Transverse colon (tissue), 4 donors: ENCODE measurements at regions not wholly inside any gene's neighbourhood (a gene's known extent, or its start where the extent isn't known, plus 50 kb on each side); places are given as distances from the start of the nearest gene placed in this dataset.

Experiments
- DNase-seq: peaks from one replicate; pipeline ENCODE4 v3.0.0-alpha.2; 2019
- H3K27ac ChIP-seq, 4 donors: fragments of 200-600 bp; sonication (generic); 2 replicates each; pipeline ENCODE4 v1.5.1; 2016 to 2018; ENCODE audit warnings: inconsistent platforms in 4 of 4
- H3K27me3 ChIP-seq: fragments of 200-600 bp; sonication (generic); 2 replicates; pipeline ENCODE4 v1.5.1; 2017; ENCODE audit warnings: inconsistent platforms
- H3K36me3 ChIP-seq, 4 donors: fragments of 200-600 bp; sonication (generic); 2 replicates each; pipeline ENCODE4 v1.5.1; 2017 to 2019; ENCODE audit warnings: inconsistent platforms in 4 of 4
- H3K4me1 ChIP-seq, 4 donors: fragments of 200-600 bp; sonication (generic); 2 replicates each; pipeline ENCODE4 v1.5.1; 2017 to 2020; ENCODE audit warnings: inconsistent platforms in 4 of 4
- H3K4me3 ChIP-seq, 4 donors: fragments of 200-600 bp; sonication (generic); 1 replicate in 1 of 4; 2 replicates in 3 of 4; pipeline versions ENCODE4 v1.5.1 to v1.6.1; 2017 to 2019; ENCODE audit warnings: inconsistent platforms in 4 of 4
- H3K9me3 ChIP-seq, 2 donors: fragments of 200-600 bp; sonication (generic); 2 replicates each; pipeline ENCODE4 v1.5.1; 2017 to 2019; ENCODE audit warnings: inconsistent platforms in 2 of 2
- EP300 ChIP-seq: sonication (generic); formaldehyde crosslinking; IDR thresholded peaks from one replicate; pipeline ENCODE4 v1.6.1; 2017; ENCODE audit warnings: antibody characterized with exemption, low read depth
- POLR2A ChIP-seq: fragments of 450-650 bp; IDR thresholded peaks from one replicate; pipeline ENCODE4 v1.6.1; 2016; ENCODE audit warnings: antibody characterized with exemption, mild to moderate bottlenecking, moderate library complexity
- POLR2AphosphoS5 ChIP-seq, 3 donors: sonication (generic); formaldehyde crosslinking; IDR thresholded peaks; one replicate each; pipeline ENCODE4 v1.6.1; 2016; ENCODE audit warnings: antibody characterized with exemption in 3 of 3
- WGBS, 2 donors: methylation state at CpG; one replicate each; pipeline ENCODE4 v1.1.5; 2018; ENCODE audit warnings: low coverage in 1 of 2; 5-methylcytosine and 5-hydroxymethylcytosine counted together
- in situ Hi-C, 4 donors: fragments of 200-750 bp; cut with MboI; loops; one replicate each; pipeline versions ENCODE4 v1.15.0 to v1.15.1; 2017; ENCODE audit warnings: low sequenced_read_pairs in 3 of 4, low pct_ligation_motif_present in 1 of 4, low pct_unique_long_range_greater_than_20kb in 1 of 4
- intact Hi-C: fragments of 100-400 bp; cut with DNase I; formaldehyde crosslinking; loops from one replicate; pipeline ENCODE4 v1.15.1; 2023; ENCODE audit warnings: low total_unique reads
- TF ChIP-seq, protein P1 (sequence below), 5 experiments: fragments of 200-600 bp in 3 of 5; fragments of 450-650 bp in 2 of 5; sonication (generic) in 3 of 5; IDR thresholded peaks; 1 replicate in 2 of 5; 2 replicates in 3 of 5; pipeline ENCODE4 v1.5.1; 2016 to 2017; ENCODE audit warnings: antibody characterized with exemption in 5 of 5, inconsistent platforms in 3 of 5, mild to moderate bottlenecking in 2 of 5, moderate library complexity in 1 of 5

DNA sequence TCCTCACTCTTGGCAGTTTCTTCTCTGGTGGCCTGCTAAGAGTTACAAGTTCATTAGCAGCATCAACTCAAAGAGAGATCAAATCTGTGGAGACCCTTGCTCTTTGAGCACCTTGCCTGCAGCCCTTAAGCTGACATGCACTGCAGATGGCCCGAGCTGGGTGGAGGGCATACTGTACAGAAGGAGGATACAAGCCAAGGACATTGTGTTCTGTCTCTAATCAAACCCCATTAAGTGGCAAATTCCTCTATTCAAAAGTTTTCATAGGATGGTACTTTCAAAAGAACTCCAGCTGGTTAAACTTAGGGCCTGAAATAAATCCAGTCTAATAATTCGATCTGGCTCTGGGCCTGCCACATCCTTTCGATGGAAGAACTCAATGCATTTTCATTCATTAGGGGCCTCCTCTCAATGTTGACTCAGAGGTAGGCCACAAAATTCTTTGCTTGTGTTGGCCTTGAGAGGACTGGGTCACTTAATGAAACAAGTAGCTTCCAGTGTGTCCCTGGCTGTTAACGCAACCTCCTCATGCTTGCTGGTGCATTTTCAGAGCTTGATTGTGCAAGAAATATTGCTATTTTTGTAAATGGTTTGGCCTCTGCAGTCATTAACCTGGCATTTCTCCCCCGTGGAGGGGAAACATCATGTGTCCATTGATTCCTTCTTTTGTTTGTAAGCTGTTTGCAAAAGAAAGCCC, 318.2 kb downstream of the NUAK1 start:
- Histone ChIP-seq H3K4me3 (no peak overlapping the region), H3K9me3 (no peaks in the 10 kb centered on the region), H3K4me1 (no peaks in the 10 kb centered on the region), H3K27me3 (no peaks in the 10 kb centered on the region), H3K36me3 (no peaks in the 10 kb centered on the region), H3K27ac (no peak overlapping the region)
- WGBS, 2 donors: 61 to 69% methylated on average over 3 to 5 of the region's 5 CpGs
- peak in 1 of 3 donors; percentile 7 for TF ChIP-seq POLR2AphosphoS5 (IDR thresholded peaks at IDR 0.05)
- TF ChIP-seq EP300: no peak
- intact Hi-C loops: no loop called here
- DNase-seq: peak; percentile 9
- in situ Hi-C loops: no loop called here

DNA sequence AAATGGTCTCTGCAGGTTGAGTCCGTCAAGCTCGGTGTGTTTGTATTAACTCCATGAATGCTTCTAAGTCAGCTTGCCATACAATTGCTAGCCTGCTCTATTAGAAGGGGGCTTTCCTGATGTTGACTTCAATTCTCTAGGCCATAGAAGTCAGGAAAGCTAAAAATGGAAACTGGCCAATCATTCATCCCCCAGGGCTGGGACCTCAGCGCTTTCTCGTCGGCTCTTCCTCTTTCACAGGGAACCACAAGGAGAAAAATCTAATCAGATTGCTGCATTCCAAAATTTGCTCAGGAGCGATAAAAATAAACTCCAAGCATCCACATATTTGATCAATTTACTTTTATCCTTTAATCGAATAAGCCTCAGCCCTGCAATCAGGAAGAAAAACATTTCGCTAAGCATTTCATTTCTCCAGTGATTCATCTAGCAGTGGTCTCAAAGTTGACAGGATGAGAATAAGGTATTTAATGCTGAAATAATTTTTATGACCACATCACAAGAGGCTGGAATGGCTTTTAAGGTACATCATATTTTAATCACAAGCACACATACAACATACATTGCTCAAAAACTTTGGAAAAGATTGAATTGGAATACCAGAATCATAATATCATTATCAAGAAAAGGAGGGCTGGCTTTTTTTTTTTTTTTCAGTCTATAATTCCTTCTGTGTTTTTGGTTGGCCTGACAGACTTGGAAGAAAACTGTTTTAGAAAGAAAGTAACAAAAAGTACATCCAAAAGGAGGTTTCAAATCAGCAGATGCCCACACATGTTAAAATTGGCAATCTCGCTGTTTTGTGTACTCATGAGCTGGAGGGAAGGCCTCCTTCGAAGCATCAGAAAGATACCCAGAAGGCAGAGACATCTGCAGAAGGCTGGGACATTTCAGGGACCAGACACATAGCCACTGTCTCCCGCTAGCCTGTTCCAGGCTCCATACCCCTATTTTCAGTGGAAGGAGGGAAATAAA, 316.3 kb downstream of the NUAK1 start:
- H3K9me3 ChIP-seq: no peaks in the 10 kb centered on the region
- no peaks in the 10 kb centered on the region for H3K4me1 ChIP-seq
- H3K4me3 ChIP-seq: no peak overlapping the region
- no peaks in the 10 kb centered on the region for H3K36me3 ChIP-seq
- WGBS, 2 donors: 76 to 81% methylated on average over 9 to 11 of the region's 11 CpGs
- in situ Hi-C loops (no loop called here), intact Hi-C loops (no loop called here)
- no peak overlapping the region for H3K27ac ChIP-seq
- TF ChIP-seq POLR2A (no peak), POLR2AphosphoS5 (IDR thresholded peaks at IDR 0.05) (no peak), EP300 (no peak)
- TF ChIP-seq, protein P1, sequence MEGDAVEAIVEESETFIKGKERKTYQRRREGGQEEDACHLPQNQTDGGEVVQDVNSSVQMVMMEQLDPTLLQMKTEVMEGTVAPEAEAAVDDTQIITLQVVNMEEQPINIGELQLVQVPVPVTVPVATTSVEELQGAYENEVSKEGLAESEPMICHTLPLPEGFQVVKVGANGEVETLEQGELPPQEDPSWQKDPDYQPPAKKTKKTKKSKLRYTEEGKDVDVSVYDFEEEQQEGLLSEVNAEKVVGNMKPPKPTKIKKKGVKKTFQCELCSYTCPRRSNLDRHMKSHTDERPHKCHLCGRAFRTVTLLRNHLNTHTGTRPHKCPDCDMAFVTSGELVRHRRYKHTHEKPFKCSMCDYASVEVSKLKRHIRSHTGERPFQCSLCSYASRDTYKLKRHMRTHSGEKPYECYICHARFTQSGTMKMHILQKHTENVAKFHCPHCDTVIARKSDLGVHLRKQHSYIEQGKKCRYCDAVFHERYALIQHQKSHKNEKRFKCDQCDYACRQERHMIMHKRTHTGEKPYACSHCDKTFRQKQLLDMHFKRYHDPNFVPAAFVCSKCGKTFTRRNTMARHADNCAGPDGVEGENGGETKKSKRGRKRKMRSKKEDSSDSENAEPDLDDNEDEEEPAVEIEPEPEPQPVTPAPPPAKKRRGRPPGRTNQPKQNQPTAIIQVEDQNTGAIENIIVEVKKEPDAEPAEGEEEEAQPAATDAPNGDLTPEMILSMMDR (IDR thresholded peaks at IDR 0.05): no peak
- DNase-seq: no peak
- no peaks in the 10 kb centered on the region for H3K27me3 ChIP-seq

DNA sequence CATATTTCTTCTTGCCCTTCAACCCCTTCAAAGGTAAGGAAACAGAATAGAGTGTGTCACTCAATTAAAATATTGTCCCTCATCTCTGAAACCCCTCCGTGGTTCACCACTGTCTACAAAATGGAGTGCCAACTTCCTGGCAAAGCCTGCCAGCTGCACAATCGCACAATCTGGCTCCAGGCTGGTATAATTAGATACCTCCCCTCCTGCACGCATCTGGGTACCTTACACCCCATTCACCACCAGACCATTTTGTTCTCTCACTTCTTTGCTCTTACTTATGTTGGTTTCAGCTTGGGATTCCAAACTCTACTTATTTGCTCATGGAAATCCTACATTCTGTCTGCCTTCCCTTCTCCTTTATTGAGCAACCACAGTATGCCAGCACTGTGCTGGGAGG, 314.9 kb downstream of the NUAK1 start:
- no peak overlapping the region for H3K27ac ChIP-seq
- no peak for DNase-seq
- in situ Hi-C loops: no loop called here
- H3K36me3 ChIP-seq: no peaks in the 10 kb centered on the region
- 68 to 87% methylated on average over 3 of the region's 3 CpGs for WGBS, 2 donors
- H3K9me3 ChIP-seq: no peaks in the 10 kb centered on the region
- no peaks in the 10 kb centered on the region for H3K27me3 ChIP-seq
- H3K4me1 ChIP-seq: no peaks in the 10 kb centered on the region
- no peak overlapping the region for H3K4me3 ChIP-seq
- intact Hi-C loops: no loop called here
- TF ChIP-seq EP300 (no peak), POLR2AphosphoS5 (IDR thresholded peaks at IDR 0.05) (no peak), POLR2A (no peak)
- TF ChIP-seq, protein P1 (IDR thresholded peaks at IDR 0.05): no peak

DNA sequence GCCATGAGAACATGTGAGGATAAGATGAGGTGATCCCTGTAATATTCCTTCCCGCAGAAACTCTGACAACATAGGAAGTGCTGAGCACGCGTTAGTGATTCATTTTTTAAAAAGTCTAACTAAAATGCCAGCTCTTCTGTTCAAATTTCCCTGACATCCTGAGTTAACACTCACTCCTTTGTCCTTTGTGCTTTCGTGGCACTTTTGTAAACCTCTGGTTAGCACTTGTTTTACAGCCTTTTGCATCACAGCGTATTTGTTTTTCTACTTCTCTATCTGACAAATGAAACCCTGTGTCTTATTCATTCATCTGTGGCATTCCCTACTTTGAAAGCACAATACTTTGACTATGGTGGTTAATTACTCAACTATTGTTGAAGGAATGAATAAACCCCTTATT, 313.6 kb downstream of the NUAK1 start:
- TF ChIP-seq POLR2AphosphoS5 (IDR thresholded peaks at IDR 0.05) (no peak), EP300 (no peak), POLR2A (no peak)
- TF ChIP-seq, protein P1 (IDR thresholded peaks at IDR 0.05): no peak
- Histone ChIP-seq H3K4me3 (no peak overlapping the region), H3K27me3 (no peaks in the 10 kb centered on the region), H3K9me3 (no peaks in the 10 kb centered on the region), H3K36me3 (no peaks in the 10 kb centered on the region), H3K4me1 (no peaks in the 10 kb centered on the region), H3K27ac (no peak overlapping the region)
- no peak for DNase-seq
- in situ Hi-C loops: no loop called here
- intact Hi-C loops: no loop called here
- 79 to 88% methylated on average over 4 to 5 of the region's 5 CpGs for WGBS, 2 donors
